Glomerular visceral epithelial cell (primary cell): ENCODE measurements at regions not wholly inside any gene's neighbourhood (a gene's known extent, or its start where the extent isn't known, plus 50 kb on each side); places are given as distances from the start of the nearest gene placed in this dataset.

Experiments
- DNase-seq: peaks from one replicate; pipeline ENCODE4 v3.0.0-alpha.2; 2016; ENCODE audit errors: extremely low spot score

GRCh38 chr16:87226926-87227295 lies 90.3 kb downstream of the C16orf95 start:
- no peak for DNase-seq

GRCh38 chr16:87227296-87227951 lies 89.8 kb downstream of the C16orf95 start:
- DNase-seq: no peak

- DNase-seq: no peak
Observed at GRCh38 chr16:87228363-87228762, 88.8 kb downstream of the C16orf95 start.

GRCh38 chr16:87229230-87230188 lies 87.7 kb downstream of the C16orf95 start:
- DNase-seq: no peak

GRCh38 chr16:87230571-87230970 lies 86.6 kb downstream of the C16orf95 start:
- no peak for DNase-seq

GRCh38 chr16:87231295-87231694 lies 85.9 kb downstream of the C16orf95 start:
- DNase-seq: no peak

GRCh38 chr16:87231911-87232310 lies 85.3 kb downstream of the C16orf95 start:
- no peak for DNase-seq

- DNase-seq: no peak
Observed at GRCh38 chr16:87233928-87234327, 83.3 kb downstream of the C16orf95 start.

GRCh38 chr16:87234601-87235000 lies 82.6 kb downstream of the C16orf95 start:
- DNase-seq: no peak

- no peak for DNase-seq
Observed at GRCh38 chr16:87235810-87236515, 81.2 kb downstream of the C16orf95 start.

GRCh38 chr16:87236516-87237115 lies 80.6 kb downstream of the C16orf95 start:
- DNase-seq: no peak

- DNase-seq: no peak
Observed at GRCh38 chr16:87238361-87238715, 78.9 kb downstream of the C16orf95 start.

- DNase-seq: no peak
Observed at GRCh38 chr16:87239545-87239944, 77.6 kb downstream of the C16orf95 start.

- no peak for DNase-seq
Observed at GRCh38 chr16:87240211-87241136, 76.7 kb downstream of the C16orf95 start.

- DNase-seq: no peak
Observed at GRCh38 chr16:87241137-87241771, 75.9 kb downstream of the C16orf95 start.

GRCh38 chr16:87243478-87243877 lies 73.7 kb downstream of the C16orf95 start:
- no peak for DNase-seq

GRCh38 chr16:87244636-87245197 lies 72.5 kb downstream of the C16orf95 start:
- DNase-seq: no peak

GRCh38 chr16:87245511-87245910 lies 71.7 kb downstream of the C16orf95 start:
- DNase-seq: no peak

GRCh38 chr16:87246269-87247065 lies 70.7 kb downstream of the C16orf95 start:
- DNase-seq: no peak
